Esophagus mucosa (tissue), 1 donor: ENCODE measurements at regions not wholly inside any gene's neighbourhood (a gene's known extent, or its start where the extent isn't known, plus 50 kb on each side); places are given as distances from the start of the nearest gene placed in this dataset.

Experiments used
- ATAC-seq: fragments of 200-7000 bp; cut with Tn5 transposase; one replicate; pipeline ENCODE4 v1.9.1; 2020
- donor health status: DM: yes; HTN: yes; CAD: no.

- no peak for ATAC-seq
Observed at GRCh38 chr3:83902787-83903533, 1055.8 kb upstream of the CADM2 start.

- ATAC-seq: no peak
Observed at GRCh38 chr3:83913381-83913780, 1045.4 kb upstream of the CADM2 start.

GRCh38 chr3:83926291-83926690, 1032.5 kb upstream of the CADM2 start:
- no peak for ATAC-seq

- peak; percentile 29 for ATAC-seq
Observed at GRCh38 chr3:83928391-83928790, 1030.4 kb upstream of the CADM2 start.

- no peak for ATAC-seq
Observed at GRCh38 chr3:83928903-83929302, 1029.9 kb upstream of the CADM2 start.

GRCh38 chr3:83934192-83935021, 1024.4 kb upstream of the CADM2 start:
- ATAC-seq: peak; percentile 97

- no peak for ATAC-seq
Observed at GRCh38 chr3:83938491-83938890, 1020.3 kb upstream of the CADM2 start.

- no peak for ATAC-seq
Observed at GRCh38 chr3:83941990-83942745, 1016.6 kb upstream of the CADM2 start.

- no peak for ATAC-seq
Observed at GRCh38 chr3:83946049-83946448, 1012.7 kb upstream of the CADM2 start.

GRCh38 chr3:83946554-83946953, 1012.2 kb upstream of the CADM2 start:
- no peak for ATAC-seq

GRCh38 chr3:83948771-83949170, 1010.0 kb upstream of the CADM2 start:
- ATAC-seq: no peak

- no peak for ATAC-seq
Observed at GRCh38 chr3:83953417-83954089, 1005.2 kb upstream of the CADM2 start.

- no peak for ATAC-seq
Observed at GRCh38 chr3:83956431-83956830, 1002.4 kb upstream of the CADM2 start.

GRCh38 chr3:83968356-83968755, 990.4 kb upstream of the CADM2 start:
- ATAC-seq: no peak

GRCh38 chr3:83971666-83972065, 987.1 kb upstream of the CADM2 start:
- ATAC-seq: no peak

- no peak for ATAC-seq
Observed at GRCh38 chr3:84008623-84009022, 950.2 kb upstream of the CADM2 start.

GRCh38 chr3:84023842-84024241, 934.9 kb upstream of the CADM2 start:
- no peak for ATAC-seq

- ATAC-seq: no peak
Observed at GRCh38 chr3:84039099-84039498, 919.7 kb upstream of the CADM2 start.

- no peak for ATAC-seq
Observed at GRCh38 chr3:84042399-84043106, 916.2 kb upstream of the CADM2 start.

GRCh38 chr3:84066915-84067314, 891.9 kb upstream of the CADM2 start:
- ATAC-seq: no peak

- no peak for ATAC-seq
Observed at GRCh38 chr3:84073664-84074063, 885.1 kb upstream of the CADM2 start.

- no peak for ATAC-seq
Observed at GRCh38 chr3:84074767-84075166, 884.0 kb upstream of the CADM2 start.
